ENCODE measurements at regions not wholly inside any gene's neighbourhood (a gene's known extent, or its start where the extent isn't known, plus 50 kb on each side); places are given as distances from the start of the nearest gene placed in this dataset.

DNA sequence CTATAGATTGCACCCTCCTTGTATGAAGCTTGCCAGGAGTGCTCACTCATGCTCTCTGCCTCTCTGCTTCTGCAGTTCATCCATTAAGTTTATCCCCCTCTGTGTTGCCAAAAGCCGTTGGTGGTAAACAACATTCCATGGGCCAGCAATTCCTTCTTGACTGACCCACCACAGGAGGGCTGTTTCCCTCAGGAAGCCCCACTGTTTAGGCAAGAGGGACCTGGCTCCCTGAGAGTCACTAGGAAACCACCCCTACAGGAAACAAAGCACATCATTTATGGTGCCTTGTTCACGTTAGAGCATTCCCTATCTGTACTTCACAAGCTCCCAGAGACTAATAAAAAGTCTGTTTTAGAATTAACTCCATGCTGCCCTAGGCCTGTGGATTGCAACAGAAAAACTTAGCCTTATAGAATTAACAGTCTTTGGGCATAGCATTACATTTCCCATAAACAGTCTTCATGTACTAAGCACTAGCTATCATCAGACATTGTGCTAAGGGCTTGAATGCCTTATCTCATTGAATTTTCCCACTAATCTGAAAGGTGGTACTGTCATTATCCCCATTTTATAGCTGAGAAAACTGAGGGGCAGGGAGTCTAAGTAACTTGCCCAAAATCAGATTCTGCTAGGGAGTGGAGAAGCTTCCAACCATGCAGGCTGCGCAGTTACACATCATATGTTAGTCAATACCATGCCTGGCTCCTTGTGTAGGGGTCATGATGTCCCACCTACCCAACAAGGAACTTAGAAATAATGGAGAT lies 149.9 kb downstream of the SHQ1 start:
- DNase-seq, result no peak
- intact Hi-C loops (cut with DNase I; ENCODE audit: low total_unique reads), result no loop called here
- no peak for TF ChIP-seq CTCF (IDR thresholded peaks at IDR 0.05)

GRCh38 chr3:72697717-72698116 lies 150.5 kb downstream of the SHQ1 start:
- TF ChIP-seq CTCF (IDR thresholded peaks at IDR 0.05), result no peak
- Histone ChIP-seq H3K27me3 (peaks cover 0 to 13% of the 10 kb centered on the region in 2 donors), H3K27ac (no peak overlapping the region), H3K9me3 (no peaks in the 10 kb centered on the region), H3K4me1 (no peaks in the 10 kb centered on the region), H3K4me3 (no peak overlapping the region), H3K36me3 (no peaks in the 10 kb centered on the region)
- no peak for DNase-seq
- intact Hi-C loops (cut with DNase I; ENCODE audit: low total_unique reads), result no loop called here

More for the DNA sequence above, 149.9 kb downstream of the SHQ1 start:
- H3K36me3 ChIP-seq, result no peaks in the 10 kb centered on the region
- no peak overlapping the region for H3K4me3 ChIP-seq
- H3K9me3 ChIP-seq, result no peaks in the 10 kb centered on the region
- no peak overlapping the region for H3K27ac ChIP-seq
- no peaks in the 10 kb centered on the region for H3K4me1 ChIP-seq
- H3K27me3 ChIP-seq, result peaks cover 0 to 13% of the 10 kb centered on the region in 2 donors

DNA sequence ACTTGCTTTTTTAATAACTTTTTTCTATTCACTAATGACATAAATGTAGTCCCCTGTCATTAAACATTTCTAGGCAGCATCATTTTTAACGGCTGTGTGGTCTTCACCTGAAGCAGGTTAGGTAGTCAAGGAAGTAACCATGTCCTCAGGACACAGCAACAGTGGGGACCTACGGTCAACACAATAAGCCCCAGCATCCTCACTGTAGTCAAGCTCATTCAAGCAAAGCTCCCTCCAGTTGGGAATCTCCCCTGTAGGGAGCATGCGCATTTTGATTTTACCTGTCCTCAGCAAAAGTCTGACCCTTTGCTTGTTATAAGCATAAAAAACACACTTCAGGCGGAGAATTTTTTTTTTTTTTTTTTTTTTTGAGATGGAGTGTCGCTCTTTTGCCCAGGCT lies 151.4 kb downstream of the SHQ1 start:
- intact Hi-C loops (cut with DNase I; ENCODE audit: low total_unique reads), result no loop called here
- Histone ChIP-seq H3K9me3 (no peaks in the 10 kb centered on the region), H3K27ac (no peak overlapping the region), H3K27me3 (peaks cover 0 to 13% of the 10 kb centered on the region in 2 donors), H3K4me3 (no peak overlapping the region), H3K36me3 (no peaks in the 10 kb centered on the region), H3K4me1 (no peaks in the 10 kb centered on the region)
- DNase-seq, result no peak
- TF ChIP-seq CTCF (IDR thresholded peaks at IDR 0.05), result no peak

GRCh38 chr3:72694398-72694797 lies 153.8 kb downstream of the SHQ1 start:
- DNase-seq, result no peak
- no peaks in the 10 kb centered on the region for H3K4me1 ChIP-seq
- no peak for TF ChIP-seq CTCF (IDR thresholded peaks at IDR 0.05)
- no peaks in the 10 kb centered on the region for H3K9me3 ChIP-seq
- H3K36me3 ChIP-seq, result no peaks in the 10 kb centered on the region
- peaks cover 0 to 5% of the 10 kb centered on the region in 2 donors for H3K27me3 ChIP-seq
- no peak overlapping the region for H3K27ac ChIP-seq
- intact Hi-C loops (cut with DNase I; ENCODE audit: low total_unique reads), result loop anchor here (5.0 kb wide), 1 partner anchor 1398 kb away; no protein-coding TSS in a partner anchor
- H3K4me3 ChIP-seq, result no peak overlapping the region

DNA sequence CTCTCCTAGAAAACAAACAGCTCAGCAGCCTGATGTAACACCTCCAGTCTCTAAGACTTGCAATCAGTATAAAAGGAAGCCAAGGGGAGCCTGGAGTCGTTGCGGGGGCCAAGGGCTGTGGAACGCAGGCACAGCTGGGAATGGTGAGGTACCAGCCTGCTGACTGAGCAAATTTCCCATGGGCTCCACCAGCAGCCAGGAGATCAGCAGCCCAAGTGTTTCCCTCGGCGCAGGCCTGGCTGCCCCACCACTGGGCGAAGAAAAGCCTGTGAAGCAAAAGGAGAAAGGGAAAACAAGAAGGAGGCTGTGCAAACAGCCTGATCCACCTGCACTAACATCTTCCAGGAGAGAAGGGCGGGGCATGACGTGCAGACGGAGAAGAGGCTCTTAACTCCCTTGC lies 155.3 kb downstream of the SHQ1 start:
- Histone ChIP-seq H3K36me3 (no peaks in the 10 kb centered on the region), H3K4me1 (no peaks in the 10 kb centered on the region), H3K27me3 (no peaks in the 10 kb centered on the region), H3K9me3 (no peaks in the 10 kb centered on the region), H3K4me3 (no peak overlapping the region), H3K27ac (no peak overlapping the region)
- no peak for DNase-seq
- intact Hi-C loops (cut with DNase I; ENCODE audit: low total_unique reads), result loop anchor here (5.0 kb wide), 1 partner anchor 1399 kb away; no protein-coding TSS in a partner anchor
- TF ChIP-seq CTCF (IDR thresholded peaks at IDR 0.05), result no peak

Data from tibial artery (tissue), 4 donors.